ENCODE measurements at regions not wholly inside any gene's neighbourhood (a gene's known extent, or its start where the extent isn't known, plus 50 kb on each side); places are given as distances from the start of the nearest gene placed in this dataset.

DNA sequence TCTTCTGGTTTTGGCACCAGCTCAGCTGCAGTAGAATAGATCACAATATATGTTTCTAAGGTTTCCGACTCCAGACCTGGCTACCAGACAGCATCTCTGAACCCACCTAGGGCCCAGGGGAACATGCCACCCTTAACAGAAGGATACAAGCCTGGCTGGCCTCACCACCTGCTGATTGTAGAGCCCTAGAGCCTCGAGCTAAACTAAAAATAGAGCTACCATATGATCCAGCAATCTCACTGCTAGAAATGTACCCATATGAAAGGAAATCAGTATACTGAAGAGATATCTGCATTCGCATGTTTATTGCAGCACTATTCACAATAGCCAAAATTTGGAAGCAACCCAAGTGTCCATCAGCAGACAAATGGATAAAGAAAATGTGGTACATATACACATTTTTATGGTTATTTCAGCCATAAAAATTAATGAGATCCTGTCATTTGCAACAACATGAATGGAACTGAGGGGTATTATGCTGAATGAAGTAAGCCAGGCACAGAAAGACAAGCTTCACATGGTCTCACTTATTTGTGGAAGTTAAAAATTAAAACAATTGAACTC, 242.4 kb upstream of the SLC39A10 start:
- H3F3A ChIP-seq (ENCODE audit: low read length, unreplicated experiment) = peaks cover 7% of the 10 kb centered on the region
- H3K4me3 ChIP-seq (ENCODE audit: low read length) = no peak overlapping the region
- no peaks in the 10 kb centered on the region for H4K20me1 ChIP-seq (ENCODE audit: low read length)
- ATAC-seq (no peak), DNase-seq (no peak)
- H3K27ac ChIP-seq (ENCODE audit: low read length) = no peak overlapping the region
- H3K9ac ChIP-seq (ENCODE audit: low read length) = no peak overlapping the region
- H2AFZ ChIP-seq (ENCODE audit: low read length) = no peak overlapping the region
- TF ChIP-seq, protein P1, sequence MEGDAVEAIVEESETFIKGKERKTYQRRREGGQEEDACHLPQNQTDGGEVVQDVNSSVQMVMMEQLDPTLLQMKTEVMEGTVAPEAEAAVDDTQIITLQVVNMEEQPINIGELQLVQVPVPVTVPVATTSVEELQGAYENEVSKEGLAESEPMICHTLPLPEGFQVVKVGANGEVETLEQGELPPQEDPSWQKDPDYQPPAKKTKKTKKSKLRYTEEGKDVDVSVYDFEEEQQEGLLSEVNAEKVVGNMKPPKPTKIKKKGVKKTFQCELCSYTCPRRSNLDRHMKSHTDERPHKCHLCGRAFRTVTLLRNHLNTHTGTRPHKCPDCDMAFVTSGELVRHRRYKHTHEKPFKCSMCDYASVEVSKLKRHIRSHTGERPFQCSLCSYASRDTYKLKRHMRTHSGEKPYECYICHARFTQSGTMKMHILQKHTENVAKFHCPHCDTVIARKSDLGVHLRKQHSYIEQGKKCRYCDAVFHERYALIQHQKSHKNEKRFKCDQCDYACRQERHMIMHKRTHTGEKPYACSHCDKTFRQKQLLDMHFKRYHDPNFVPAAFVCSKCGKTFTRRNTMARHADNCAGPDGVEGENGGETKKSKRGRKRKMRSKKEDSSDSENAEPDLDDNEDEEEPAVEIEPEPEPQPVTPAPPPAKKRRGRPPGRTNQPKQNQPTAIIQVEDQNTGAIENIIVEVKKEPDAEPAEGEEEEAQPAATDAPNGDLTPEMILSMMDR (conservative IDR thresholded peaks at IDR 0.05; ENCODE audit: low read depth, low read length) = no peak
- TF ChIP-seq EZH2 (IDR thresholded peaks at IDR 0.05; ENCODE audit: low read length, unreplicated experiment) (no peak), EZH2phosphoT487 (IDR thresholded peaks at IDR 0.05; ENCODE audit: borderline replicate concordance, low read length) (no peak)
- no TSS peak for BruUV-seq (replicated peaks)
- peaks cover 7% of the 10 kb centered on the region for H3K4me1 ChIP-seq (ENCODE audit: insufficient read depth, low read length)
- no peaks in the 10 kb centered on the region for H3K9me3 ChIP-seq (ENCODE audit: low read length)
- ChIA-PET POLR2A (ENCODE audit: unreplicated experiment) (no interaction called here), CTCF (no interaction called here)
- intact Hi-C loops (cut with micrococcal nuclease) = loop anchor here (5.0 kb wide), 1 partner anchor 52 kb away; no protein-coding TSS in a partner anchor
- no peaks in the 10 kb centered on the region for H3K79me2 ChIP-seq (ENCODE audit: low read length)
- no peaks in the 10 kb centered on the region for H3K36me3 ChIP-seq (ENCODE audit: low read depth, low read length)
- H3K27me3 ChIP-seq (ENCODE audit: low read length) = no peaks in the 10 kb centered on the region
- H3K4me2 ChIP-seq (ENCODE audit: low read length) = no peak overlapping the region
- H3K9me2 ChIP-seq (replicated peaks; ENCODE audit: low read length) = no peaks in the 10 kb centered on the region

DNA sequence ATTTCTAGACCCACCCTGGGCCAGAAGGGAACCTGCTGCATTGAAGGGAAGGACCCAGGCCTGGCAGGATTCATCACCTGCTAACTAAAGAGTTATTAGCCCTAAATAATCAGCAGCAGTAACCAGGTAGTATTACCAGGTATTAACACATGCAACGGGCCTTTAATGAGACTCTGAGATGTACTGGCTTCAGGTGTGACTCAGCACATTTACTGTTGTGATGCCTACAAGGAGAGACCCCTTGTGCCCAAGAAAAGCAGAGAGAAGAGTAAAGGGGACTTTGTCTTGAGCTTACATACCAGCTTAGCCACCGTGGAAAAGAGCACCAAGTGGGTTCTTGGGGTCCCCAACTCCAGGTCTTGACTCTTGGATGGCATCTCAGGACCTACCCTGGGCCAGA, 243.1 kb upstream of the SLC39A10 start:
- Histone ChIP-seq H4K20me1 (ENCODE audit: low read length) (no peaks in the 10 kb centered on the region), H3K36me3 (ENCODE audit: low read depth, low read length) (no peaks in the 10 kb centered on the region), H2AFZ (ENCODE audit: low read length) (no peak overlapping the region), H3K9ac (ENCODE audit: low read length) (no peak overlapping the region), H3K9me2 (replicated peaks; ENCODE audit: low read length) (no peaks in the 10 kb centered on the region), H3K27ac (ENCODE audit: low read length) (no peak overlapping the region), H3K4me3 (ENCODE audit: low read length) (no peak overlapping the region), H3K4me1 (ENCODE audit: insufficient read depth, low read length) (peaks cover 7% of the 10 kb centered on the region), H3K9me3 (ENCODE audit: low read length) (no peaks in the 10 kb centered on the region), H3F3A (ENCODE audit: low read length, unreplicated experiment) (peaks cover 7% of the 10 kb centered on the region), H3K4me2 (ENCODE audit: low read length) (no peak overlapping the region), H3K27me3 (ENCODE audit: low read length) (no peaks in the 10 kb centered on the region), H3K79me2 (ENCODE audit: low read length) (no peaks in the 10 kb centered on the region)
- ChIA-PET CTCF (no interaction called here), POLR2A (ENCODE audit: unreplicated experiment) (no interaction called here)
- intact Hi-C loops (cut with micrococcal nuclease) = loop anchor here (5.0 kb wide), 1 partner anchor 52 kb away; no protein-coding TSS in a partner anchor
- BruUV-seq (replicated peaks) = no TSS peak
- ATAC-seq = no peak
- no peak for DNase-seq
- no peak for TF ChIP-seq EZH2 (IDR thresholded peaks at IDR 0.05; ENCODE audit: low read length, unreplicated experiment)
- TF ChIP-seq EZH2phosphoT487 (IDR thresholded peaks at IDR 0.05; ENCODE audit: borderline replicate concordance, low read length) = no peak
- TF ChIP-seq, protein P1 (conservative IDR thresholded peaks at IDR 0.05; ENCODE audit: low read depth, low read length) = no peak

DNA sequence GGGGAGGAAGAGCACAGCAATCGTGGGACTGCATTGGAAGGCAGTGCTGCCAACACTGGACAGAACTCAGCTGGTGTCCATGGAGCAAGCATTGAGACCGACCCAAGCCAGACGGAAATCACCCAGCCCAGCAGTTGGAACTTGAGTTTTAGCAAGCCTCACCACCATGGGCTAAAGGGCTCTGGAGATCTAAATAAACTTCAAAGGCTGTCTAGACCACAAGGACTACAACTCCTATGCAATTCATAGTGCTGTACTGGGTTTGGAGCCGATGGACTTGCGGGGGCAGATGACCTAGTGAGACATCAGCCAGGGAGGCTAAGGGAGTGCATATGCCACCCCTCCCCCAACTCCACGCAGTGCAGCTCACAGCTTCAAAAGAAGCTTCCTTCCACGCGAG, 243.6 kb upstream of the SLC39A10 start:
- POLR2A ChIA-PET (ENCODE audit: unreplicated experiment) = no interaction called here
- Histone ChIP-seq H3K9me3 (ENCODE audit: low read length) (no peaks in the 10 kb centered on the region), H3F3A (ENCODE audit: low read length, unreplicated experiment) (peaks cover 7% of the 10 kb centered on the region), H3K4me1 (ENCODE audit: insufficient read depth, low read length) (peaks cover 7% of the 10 kb centered on the region), H3K4me2 (ENCODE audit: low read length) (no peak overlapping the region), H3K27me3 (ENCODE audit: low read length) (no peaks in the 10 kb centered on the region), H3K36me3 (ENCODE audit: low read depth, low read length) (no peaks in the 10 kb centered on the region), H2AFZ (ENCODE audit: low read length) (no peak overlapping the region), H3K27ac (ENCODE audit: low read length) (no peak overlapping the region), H4K20me1 (ENCODE audit: low read length) (no peaks in the 10 kb centered on the region), H3K9me2 (replicated peaks; ENCODE audit: low read length) (no peaks in the 10 kb centered on the region), H3K9ac (ENCODE audit: low read length) (no peak overlapping the region), H3K4me3 (ENCODE audit: low read length) (no peak overlapping the region), H3K79me2 (ENCODE audit: low read length) (no peaks in the 10 kb centered on the region)
- no peak for TF ChIP-seq EZH2 (IDR thresholded peaks at IDR 0.05; ENCODE audit: low read length, unreplicated experiment)
- TF ChIP-seq, protein P1 (conservative IDR thresholded peaks at IDR 0.05; ENCODE audit: low read depth, low read length) = no peak
- no peak for TF ChIP-seq EZH2phosphoT487 (IDR thresholded peaks at IDR 0.05; ENCODE audit: borderline replicate concordance, low read length)
- intact Hi-C loops (cut with micrococcal nuclease) = loop anchor here (5.0 kb wide), 1 partner anchor 51 kb away; no protein-coding TSS in a partner anchor
- CTCF ChIA-PET = no interaction called here
- DNase-seq (no peak), ATAC-seq (no peak)
- no TSS peak for BruUV-seq (replicated peaks)
